ENCODE measurements at regions not wholly inside any gene's neighbourhood (a gene's known extent, or its start where the extent isn't known, plus 50 kb on each side); places are given as distances from the start of the nearest gene placed in this dataset.
A peak's percentile ranks its signal among the peaks of the same experiment; 100 is the strongest.

- Mint-ChIP-seq H3K4me3 (no peak overlapping the region), H3K9me3 (peaks cover 0 to 6% of the 10 kb centered on the region in 2 donors), H3K27ac (no peak overlapping the region)
These were observed 281.3 kb downstream of the PTTG2 start for GRCh38 chr4:38241541-38241940.

GRCh38 chr4:38242101-38242500 is 281.9 kb downstream of the PTTG2 start:
- H3K4me1 Mint-ChIP-seq, result peaks cover 4% of the 10 kb centered on the region
- H3K9me3 Mint-ChIP-seq, result peaks cover 0 to 6% of the 10 kb centered on the region in 2 donors
- no peak overlapping the region for H3K27ac Mint-ChIP-seq
- DNase-seq (no peak), ATAC-seq (no peak)
- H3K27me3 Mint-ChIP-seq, result no peaks in the 10 kb centered on the region
- H3K4me3 Mint-ChIP-seq, result no peak overlapping the region

More at GRCh38 chr4:38241541-38241940, 281.3 kb downstream of the PTTG2 start:
- no peak for DNase-seq
- H3K27me3 Mint-ChIP-seq, result no peaks in the 10 kb centered on the region
- peaks cover 4% of the 10 kb centered on the region for H3K4me1 Mint-ChIP-seq
- no peak for ATAC-seq

- H3K9me3 Mint-ChIP-seq, result peaks cover 0 to 6% of the 10 kb centered on the region in 2 donors
- DNase-seq (no peak), ATAC-seq (no peak)
- H3K27me3 Mint-ChIP-seq, result no peaks in the 10 kb centered on the region
- H3K4me3 Mint-ChIP-seq, result no peak overlapping the region
- no peak overlapping the region for H3K27ac Mint-ChIP-seq
- peaks cover 4% of the 10 kb centered on the region for H3K4me1 Mint-ChIP-seq
These were observed 282.7 kb downstream of the PTTG2 start for GRCh38 chr4:38242822-38243387.

- no peak for DNase-seq
- Mint-ChIP-seq H3K4me3 (no peak overlapping the region), H3K27ac (peak overlapping the region in 1 of 2 donors; percentile 13), H3K27me3 (no peaks in the 10 kb centered on the region), H3K4me1 (peaks cover 4% of the 10 kb centered on the region), H3K9me3 (peaks cover 0 to 6% of the 10 kb centered on the region in 2 donors)
- ATAC-seq, result no peak
These were observed 283.3 kb downstream of the PTTG2 start for GRCh38 chr4:38243388-38244053.

- H3K9me3 Mint-ChIP-seq, result peaks cover 14 to 32% of the 10 kb centered on the region in 2 donors
- H3K27ac Mint-ChIP-seq, result no peak overlapping the region
- H3K27me3 Mint-ChIP-seq, result no peaks in the 10 kb centered on the region
- no peak overlapping the region for H3K4me3 Mint-ChIP-seq
- no peak for ATAC-seq
- no peaks in the 10 kb centered on the region for H3K4me1 Mint-ChIP-seq
- DNase-seq, result no peak
These were observed 294.6 kb downstream of the PTTG2 start for GRCh38 chr4:38254825-38255224.

- Mint-ChIP-seq H3K27me3 (no peaks in the 10 kb centered on the region), H3K9me3 (peaks cover 14 to 25% of the 10 kb centered on the region in 2 donors)
These were observed 295.4 kb downstream of the PTTG2 start for GRCh38 chr4:38255572-38255971.

GRCh38 chr4:38266616-38267015 is 306.4 kb downstream of the PTTG2 start:
- no peaks in the 10 kb centered on the region for H3K9me3 Mint-ChIP-seq
- H3K4me3 Mint-ChIP-seq, result no peak overlapping the region
- no peaks in the 10 kb centered on the region for H3K4me1 Mint-ChIP-seq
- ATAC-seq, result peak; percentile 71
- DNase-seq, result no peak
- H3K27me3 Mint-ChIP-seq, result no peaks in the 10 kb centered on the region
- H3K27ac Mint-ChIP-seq, result no peak overlapping the region

More at GRCh38 chr4:38255572-38255971, 295.4 kb downstream of the PTTG2 start:
- DNase-seq (no peak), ATAC-seq (no peak)
- Mint-ChIP-seq H3K4me1 (no peaks in the 10 kb centered on the region), H3K27ac (no peak overlapping the region), H3K4me3 (no peak overlapping the region)

- Mint-ChIP-seq H3K9me3 (no peaks in the 10 kb centered on the region), H3K27ac (no peak overlapping the region), H3K4me3 (no peak overlapping the region), H3K27me3 (no peaks in the 10 kb centered on the region), H3K4me1 (no peaks in the 10 kb centered on the region)
- DNase-seq (no peak), ATAC-seq (no peak)
These were observed 308.1 kb downstream of the PTTG2 start for GRCh38 chr4:38268108-38268820.

- Mint-ChIP-seq H3K9me3 (no peaks in the 10 kb centered on the region), H3K4me1 (no peaks in the 10 kb centered on the region), H3K4me3 (no peak overlapping the region), H3K27ac (no peak overlapping the region), H3K27me3 (no peaks in the 10 kb centered on the region)
- DNase-seq (no peak), ATAC-seq (no peak)
These were observed 308.6 kb downstream of the PTTG2 start for GRCh38 chr4:38268837-38269236.

- ATAC-seq, result no peak
- no peak overlapping the region for H3K4me3 Mint-ChIP-seq
- no peaks in the 10 kb centered on the region for H3K27me3 Mint-ChIP-seq
- H3K9me3 Mint-ChIP-seq, result peaks cover 0 to 5% of the 10 kb centered on the region in 2 donors
- no peak overlapping the region for H3K27ac Mint-ChIP-seq
- no peak for DNase-seq
- H3K4me1 Mint-ChIP-seq, result peaks cover 5% of the 10 kb centered on the region
These were observed 313.2 kb downstream of the PTTG2 start for GRCh38 chr4:38273407-38273806.

GRCh38 chr4:38275331-38276100 is 315.3 kb downstream of the PTTG2 start:
- Mint-ChIP-seq H3K4me3 (no peak overlapping the region), H3K4me1 (peaks cover 5% of the 10 kb centered on the region), H3K27ac (no peak overlapping the region), H3K9me3 (peaks cover 0 to 5% of the 10 kb centered on the region in 2 donors), H3K27me3 (no peaks in the 10 kb centered on the region)
- DNase-seq (no peak), ATAC-seq (no peak)

GRCh38 chr4:38278255-38278654 is 318.1 kb downstream of the PTTG2 start:
- no peak for DNase-seq
- H3K27me3 Mint-ChIP-seq, result no peaks in the 10 kb centered on the region
- ATAC-seq, result no peak
- H3K27ac Mint-ChIP-seq, result no peak overlapping the region
- peaks cover 5% of the 10 kb centered on the region for H3K4me1 Mint-ChIP-seq
- H3K4me3 Mint-ChIP-seq, result no peak overlapping the region
- peaks cover 0 to 5% of the 10 kb centered on the region in 2 donors for H3K9me3 Mint-ChIP-seq

- no peaks in the 10 kb centered on the region for H3K27me3 Mint-ChIP-seq
- H3K4me3 Mint-ChIP-seq, result no peak overlapping the region
- peaks cover 0 to 5% of the 10 kb centered on the region in 2 donors for H3K9me3 Mint-ChIP-seq
- no peak overlapping the region for H3K27ac Mint-ChIP-seq
- no peak for ATAC-seq
- DNase-seq, result no peak
- H3K4me1 Mint-ChIP-seq, result peaks cover 5% of the 10 kb centered on the region
These were observed 318.9 kb downstream of the PTTG2 start for GRCh38 chr4:38279077-38279476.

- no peaks in the 10 kb centered on the region for H3K27me3 Mint-ChIP-seq
- H3K4me3 Mint-ChIP-seq, result no peak overlapping the region
- DNase-seq (no peak), ATAC-seq (no peak)
- H3K9me3 Mint-ChIP-seq, result peaks cover 0 to under 1% of the 10 kb centered on the region in 2 donors
- peak overlapping the region in 1 of 2 donors; percentile 29 for H3K27ac Mint-ChIP-seq
- peaks cover 5% of the 10 kb centered on the region for H3K4me1 Mint-ChIP-seq
These were observed 319.6 kb downstream of the PTTG2 start for GRCh38 chr4:38279650-38280322.

GRCh38 chr4:38280323-38280706 is 320.1 kb downstream of the PTTG2 start:
- DNase-seq, result no peak
- H3K27ac Mint-ChIP-seq, result no peak overlapping the region
- H3K4me1 Mint-ChIP-seq, result peaks cover 2% of the 10 kb centered on the region

More at GRCh38 chr4:38280323-38280706, 320.1 kb downstream of the PTTG2 start:
- no peak overlapping the region for H3K4me3 Mint-ChIP-seq
- no peak for ATAC-seq
- no peaks in the 10 kb centered on the region for H3K27me3 Mint-ChIP-seq
- H3K9me3 Mint-ChIP-seq, result peaks cover 0 to 2% of the 10 kb centered on the region in 2 donors
